HL-60 (cell line): ENCODE measurements at regions not wholly inside any gene's neighbourhood (a gene's known extent, or its start where the extent isn't known, plus 50 kb on each side); places are given as distances from the start of the nearest gene placed in this dataset.

ENCODE experiments used
- DNase-seq, 2 experiments: peaks; one replicate each; pipeline ENCODE4 v3.0.0-alpha.2; 2010 to 2020; ENCODE audit warnings: low read depth in 1 of 2, low spot score in 1 of 2
- H3K27ac ChIP-seq: fragments of 250-450 bp; sonication (Bioruptor Pico); replicated peaks from 2 replicates; pipeline ENCODE4 v1.5.1; 2020; ENCODE audit warnings: mild to moderate bottlenecking, moderate library complexity
- H3K27me3 ChIP-seq: fragments of 250-450 bp; sonication (Bioruptor Pico); 2 replicates; pipeline ENCODE4 v1.5.1; 2021; ENCODE audit warnings: mild to moderate bottlenecking, moderate library complexity; ENCODE audit not compliant: insufficient read depth, poor library complexity, severe bottlenecking
- H3K4me3 ChIP-seq: replicated peaks from 2 replicates; pipeline ENCODE4 v1.5.1; 2011; ENCODE audit warnings: mild to moderate bottlenecking, control low read depth, low read length; ENCODE audit not compliant: insufficient read depth
- CTCF ChIP-seq: IDR thresholded peaks from one replicate; pipeline ENCODE4 v1.5.1; 2011; ENCODE audit warnings: low read length, control low read depth, inconsistent platforms; ENCODE audit not compliant: insufficient read depth
- GABPA ChIP-seq: IDR thresholded peaks from 2 replicates; pipeline ENCODE4 v1.6.1; 2012; ENCODE audit warnings: low read depth
- POLR2AphosphoS5 ChIP-seq: IDR thresholded peaks from 2 replicates; pipeline ENCODE4 v1.6.1; 2012; ENCODE audit warnings: low read depth
- REST ChIP-seq: IDR thresholded peaks from 2 replicates; pipeline ENCODE4 v1.6.1; 2012; ENCODE audit warnings: low read depth; ENCODE audit not compliant: insufficient replicate concordance
- SPI1 ChIP-seq: IDR thresholded peaks from 2 replicates; pipeline ENCODE4 v1.6.1; 2012; ENCODE audit warnings: low read depth, mild to moderate bottlenecking, borderline replicate concordance

- TF ChIP-seq SPI1, result no peak
- TF ChIP-seq REST, result no peak
- TF ChIP-seq POLR2AphosphoS5, result no peak
- TF ChIP-seq GABPA, result no peak
- TF ChIP-seq CTCF, result no peak
- Histone ChIP-seq H3K27ac (no peak overlapping the region), H3K4me3 (no peak overlapping the region), H3K27me3 (no peaks in the 10 kb centered on the region)
- DNase-seq, result no peak
These were observed 485.0 kb downstream of the SNAPC1 start for GRCh38 chr14:62247266-62247665.

DNA sequence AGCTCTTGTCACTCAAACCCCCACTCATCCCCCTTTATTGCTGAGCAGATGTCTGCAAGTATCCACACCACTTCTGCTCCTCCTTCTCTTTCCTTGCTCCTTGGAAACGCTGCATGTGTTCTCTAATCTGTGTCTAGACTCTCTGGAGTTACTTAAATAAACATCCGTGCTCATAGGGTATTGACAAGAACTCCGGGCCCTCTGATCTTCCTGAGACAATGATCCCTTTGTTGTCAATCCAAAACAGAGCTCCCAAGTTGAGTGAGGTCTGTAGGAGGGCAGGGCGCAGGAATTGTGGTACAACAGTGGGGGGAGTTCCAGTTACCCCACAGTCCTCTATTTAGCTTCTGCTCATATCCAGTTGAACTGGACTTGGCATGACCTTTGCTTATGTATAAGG is 489.0 kb downstream of the SNAPC1 start:
- no peak for DNase-seq

DNA sequence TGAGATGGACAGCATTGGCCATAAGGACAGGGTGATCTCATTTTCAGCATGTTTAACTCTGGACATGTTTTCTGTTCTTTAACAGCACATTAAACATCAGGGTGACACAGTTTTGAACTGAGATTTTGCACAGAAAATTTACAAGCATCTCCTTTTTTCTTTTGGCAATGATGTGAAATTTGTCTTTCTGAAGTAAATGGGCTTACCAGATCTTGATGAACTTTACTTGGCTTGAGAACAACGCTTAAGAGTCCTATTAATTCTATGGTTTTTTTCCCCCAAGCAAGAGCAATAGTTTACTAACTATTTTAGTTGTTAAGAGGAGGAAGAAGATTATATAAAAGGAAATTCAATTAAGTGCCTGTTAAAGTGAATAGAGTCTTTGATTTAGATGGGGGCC is 491.0 kb downstream of the SNAPC1 start:
- TF ChIP-seq CTCF (no peak), SPI1 (no peak), REST (no peak), POLR2AphosphoS5 (no peak), GABPA (no peak)
- no peak for DNase-seq
- Histone ChIP-seq H3K4me3 (no peak overlapping the region), H3K27ac (no peak overlapping the region), H3K27me3 (no peaks in the 10 kb centered on the region)

More for the DNA sequence above, 489.0 kb downstream of the SNAPC1 start:
- no peak overlapping the region for H3K4me3 ChIP-seq
- no peak overlapping the region for H3K27ac ChIP-seq
- TF ChIP-seq GABPA, result no peak
- TF ChIP-seq SPI1, result no peak
- TF ChIP-seq REST, result no peak
- H3K27me3 ChIP-seq, result no peaks in the 10 kb centered on the region

DNA sequence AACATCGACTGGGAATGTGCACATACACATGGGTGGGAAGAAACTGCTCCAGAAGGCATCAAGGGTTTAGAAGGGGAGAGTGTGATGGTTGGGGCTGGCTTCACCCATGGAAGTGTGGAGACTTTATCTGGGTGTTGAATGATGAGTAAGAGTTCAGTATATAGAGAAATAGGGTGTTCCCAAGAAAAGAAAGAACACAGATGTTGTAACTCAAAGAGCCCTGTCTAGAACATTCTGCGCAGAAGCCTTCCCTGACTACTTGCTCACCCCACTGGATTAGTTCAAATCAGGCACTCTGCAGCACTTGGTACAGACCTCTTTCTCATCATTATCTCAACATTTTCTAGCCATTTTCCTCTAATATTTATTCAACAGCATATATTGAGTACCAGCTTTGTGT is 491.7 kb downstream of the SNAPC1 start:
- no peaks in the 10 kb centered on the region for H3K27me3 ChIP-seq

More for the DNA sequence above, 491.7 kb downstream of the SNAPC1 start:
- DNase-seq, result no peak
- H3K27ac ChIP-seq, result no peak overlapping the region
- TF ChIP-seq SPI1, result no peak
- TF ChIP-seq REST, result no peak
- TF ChIP-seq POLR2AphosphoS5, result no peak
- no peak for TF ChIP-seq GABPA
- no peak for TF ChIP-seq CTCF
- no peak overlapping the region for H3K4me3 ChIP-seq
